Lung (tissue), 11 donors: ENCODE measurements at regions not wholly inside any gene's neighbourhood (a gene's known extent, or its start where the extent isn't known, plus 50 kb on each side); places are given as distances from the start of the nearest gene placed in this dataset.

Source experiments
- ATAC-seq: fragments of 200-7000 bp; cut with Tn5 transposase; one replicate; pipeline ENCODE4 v1.9.1; 2020; ENCODE audit warnings: moderate number of reproducible peaks; ENCODE audit not compliant: insufficient read depth, low FRiP score
- DNase-seq, 3 donors: peaks; one replicate each; pipeline ENCODE4 v3.0.0-alpha.2; 2013 to 2017
- H3K27ac ChIP-seq, 2 donors: one replicate each; pipeline ENCODE4 v1.5.1; 2013; ENCODE audit warnings: mild to moderate bottlenecking in 2 of 2, moderate library complexity in 2 of 2, control low read depth in 1 of 2, inconsistent platforms in 1 of 2, low read depth in 1 of 2, low read length in 1 of 2
- H3K27me3 ChIP-seq, 3 donors: one replicate each; pipeline ENCODE4 v1.5.1; 2013; ENCODE audit warnings: low read length in 2 of 3; ENCODE audit not compliant: control insufficient read depth in 3 of 3, insufficient read depth in 3 of 3
- H3K36me3 ChIP-seq, 4 donors: one replicate each; pipeline ENCODE4 v1.5.1; 2013; ENCODE audit warnings: low read length in 4 of 4, mild to moderate bottlenecking in 1 of 4, moderate library complexity in 1 of 4; ENCODE audit not compliant: control insufficient read depth in 4 of 4, insufficient read depth in 4 of 4
- H3K4me1 ChIP-seq, 5 donors: one replicate each; pipeline ENCODE4 v1.5.1; 2013; ENCODE audit warnings: low read length in 5 of 5, mild to moderate bottlenecking in 2 of 5, moderate library complexity in 1 of 5; ENCODE audit not compliant: control insufficient read depth in 5 of 5, insufficient read depth in 5 of 5
- H3K4me3 ChIP-seq: one replicate; pipeline ENCODE4 v1.5.1; 2013; ENCODE audit warnings: mild to moderate bottlenecking, control low read depth, moderate library complexity
- H3K9ac ChIP-seq, 2 donors: one replicate each; pipeline ENCODE4 v1.5.1; 2013; ENCODE audit warnings: low read length in 2 of 2, control low read depth in 1 of 2; ENCODE audit not compliant: insufficient read depth in 1 of 2
- H3K9me3 ChIP-seq, 4 donors: one replicate each; pipeline ENCODE4 v1.5.1; 2013; ENCODE audit warnings: low read length in 3 of 4, mild to moderate bottlenecking in 1 of 4, moderate library complexity in 1 of 4; ENCODE audit not compliant: control insufficient read depth in 4 of 4, insufficient read depth in 3 of 4
- CTCF ChIP-seq: IDR thresholded peaks from 2 replicates; pipeline ENCODE4 v1.5.1; 2012; ENCODE audit warnings: mild to moderate bottlenecking; ENCODE audit errors: control extremely low read depth, extremely low read depth
- WGBS, 2 donors: extraction: QIAGEN DNeasy Blood & Tissue Kit; methylation state at CpG; one replicate each; pipeline ENCODE4 v1.1.7; 2013; 5-methylcytosine and 5-hydroxymethylcytosine counted together
- donor health status: control.
- donor health status: control.
- donor health status: Bipolar disorder and iron deficiency.
- donor health status: healthy.
- donor health status: DM: yes; HTN: yes; CAD: no.

- H3K9ac ChIP-seq = no peak overlapping the region
- no peaks in the 10 kb centered on the region for H3K36me3 ChIP-seq
- WGBS, 2 donors = 76 to 81% methylated on average over 32 of the region's 32 CpGs
- TF ChIP-seq CTCF = no peak
- ATAC-seq = no peak
- H3K27me3 ChIP-seq = peaks cover 2 to 24% (median 24%) of the 10 kb centered on the region in 3 donors
- H3K27ac ChIP-seq = no peak overlapping the region
- peak in 1 of 3 donors; percentile 32 for DNase-seq
- peaks cover 0 to 4% (median 0%) of the 10 kb centered on the region in 4 donors for H3K9me3 ChIP-seq
- peaks cover 0 to 33% (median 0%) of the 10 kb centered on the region in 5 donors for H3K4me1 ChIP-seq
- no peak overlapping the region for H3K4me3 ChIP-seq
These were observed 56.4 kb downstream of the UNCX start for GRCh38 chr7:1288996-1289551.

GRCh38 chr7:1289666-1290025 lies 57.0 kb downstream of the UNCX start:
- ATAC-seq (no peak), DNase-seq (peak; percentile 76 to 85 (median 79))
- Histone ChIP-seq H3K9ac (no peak overlapping the region), H3K4me1 (peaks cover 0 to 33% (median 0%) of the 10 kb centered on the region in 5 donors), H3K27me3 (peaks cover 2 to 24% (median 24%) of the 10 kb centered on the region in 3 donors), H3K4me3 (no peak overlapping the region), H3K36me3 (no peaks in the 10 kb centered on the region), H3K27ac (no peak overlapping the region), H3K9me3 (peaks cover 0 to 4% (median 0%) of the 10 kb centered on the region in 4 donors)
- TF ChIP-seq CTCF = no peak
- 16 to 26% methylated on average over 20 of the region's 20 CpGs for WGBS, 2 donors

DNA sequence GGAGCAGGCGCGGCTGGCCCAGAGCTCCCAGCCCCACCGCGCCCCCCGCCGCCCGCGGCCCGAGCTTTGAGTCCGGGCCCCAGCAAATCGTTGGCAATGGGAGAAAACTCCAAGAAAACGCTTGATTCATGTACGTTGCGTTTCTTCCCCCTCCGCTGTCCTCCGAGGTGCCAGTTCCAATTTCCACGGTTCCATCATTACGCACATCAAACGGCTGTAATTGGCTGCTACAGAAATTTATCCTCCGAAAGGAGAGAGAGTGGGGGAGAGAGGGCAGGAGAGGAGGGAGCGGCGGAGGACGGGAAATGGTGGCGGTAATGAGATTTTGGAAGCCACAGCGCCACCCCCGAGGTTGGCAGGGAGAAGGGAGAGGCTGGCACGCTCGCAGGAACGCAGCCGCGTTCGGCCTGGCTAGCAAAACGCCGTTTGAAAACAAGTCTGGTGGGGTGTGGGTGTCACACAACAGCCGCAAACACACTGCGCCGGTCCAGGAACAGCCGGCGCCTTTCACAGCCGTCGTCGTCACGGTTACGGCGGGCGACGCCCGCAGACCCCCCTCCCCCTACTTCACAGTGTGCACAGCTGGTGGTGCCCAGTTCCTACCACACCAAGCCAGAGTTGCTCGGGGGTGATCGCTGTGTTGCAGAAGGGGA lies 57.5 kb downstream of the UNCX start:
- Histone ChIP-seq H3K9me3 (peaks cover 0 to 4% (median 0%) of the 10 kb centered on the region in 4 donors), H3K27me3 (peaks cover 2 to 24% (median 20%) of the 10 kb centered on the region in 3 donors), H3K4me3 (no peak overlapping the region), H3K36me3 (no peaks in the 10 kb centered on the region), H3K9ac (no peak overlapping the region), H3K27ac (no peak overlapping the region), H3K4me1 (peaks cover 0 to 33% (median 0%) of the 10 kb centered on the region in 5 donors)
- TF ChIP-seq CTCF = no peak
- ATAC-seq (no peak), DNase-seq (peak; percentile 80 to 84 (median 83))
- WGBS, 2 donors = 3 to 4% methylated on average over 50 of the region's 50 CpGs
